Breast epithelium (tissue), 4 donors: ENCODE measurements at regions not wholly inside any gene's neighbourhood (a gene's known extent, or its start where the extent isn't known, plus 50 kb on each side); places are given as distances from the start of the nearest gene placed in this dataset.

Experiments used
- DNase-seq, 2 donors: peaks; one replicate each; pipeline ENCODE4 v3.0.0-alpha.2; 2019; ENCODE audit warnings: low spot score in 2 of 2
- H3K27ac ChIP-seq, 2 donors: fragments of 200-600 bp; sonication (generic) in 1 of 2; one replicate each; pipeline ENCODE4 v1.5.1; 2016 to 2019; ENCODE audit warnings: mild to moderate bottlenecking in 1 of 2
- H3K27me3 ChIP-seq, 2 donors: fragments of 200-600 bp; sonication (generic) in 1 of 2; one replicate each; pipeline versions ENCODE4 v1.5.1 to v1.6.0; 2017 to 2019; ENCODE audit warnings: control low read depth in 1 of 2, mild to moderate bottlenecking in 1 of 2
- H3K36me3 ChIP-seq: fragments of 200-600 bp; one replicate; pipeline ENCODE4 v1.5.1; 2019
- H3K4me1 ChIP-seq, 2 donors: fragments of 200-600 bp; sonication (generic); one replicate each; pipeline ENCODE4 v1.5.1; 2016 to 2019; ENCODE audit warnings: control low read depth in 1 of 2
- H3K4me3 ChIP-seq, 3 donors: fragments of 200-600 bp; sonication (generic); 1 replicate in 2 of 3; 2 replicates in 1 of 3; pipeline ENCODE4 v1.5.1; 2016 to 2019; ENCODE audit warnings: mild to moderate bottlenecking in 3 of 3, moderate library complexity in 2 of 3
- H3K9me3 ChIP-seq, 2 donors: fragments of 200-600 bp; sonication (generic) in 1 of 2; one replicate each; pipeline ENCODE4 v1.5.1; 2016 to 2019; ENCODE audit warnings: control low read depth in 1 of 2
- POLR2A ChIP-seq: fragments of 450-650 bp; IDR thresholded peaks from one replicate; pipeline ENCODE4 v1.6.1; 2016; ENCODE audit warnings: antibody characterized with exemption, mild to moderate bottlenecking, moderate library complexity
- POLR2AphosphoS5 ChIP-seq, 3 donors: sonication (generic); formaldehyde crosslinking; IDR thresholded peaks; one replicate each; pipeline ENCODE4 v1.6.1; 2017; ENCODE audit warnings: antibody characterized with exemption in 3 of 3
- intact Hi-C: fragments of 100-400 bp; cut with DNase I; formaldehyde crosslinking; loops from one replicate; pipeline ENCODE4 v1.15.1; 2023; ENCODE audit warnings: low total_unique reads
- TF ChIP-seq, protein P1 (sequence below), 3 donors: fragments of 450-650 bp; IDR thresholded peaks; one replicate each; pipeline ENCODE4 v1.5.1; 2016 to 2017; ENCODE audit warnings: antibody characterized with exemption in 3 of 3, mild to moderate bottlenecking in 3 of 3, moderate library complexity in 3 of 3

- H3K9me3 ChIP-seq: peaks cover 8 to 24% of the 10 kb centered on the region in 2 donors
- DNase-seq: no peak
- H3K4me3 ChIP-seq: no peak overlapping the region
- intact Hi-C loops: no loop called here
- H3K4me1 ChIP-seq: no peaks in the 10 kb centered on the region
- TF ChIP-seq POLR2AphosphoS5 (IDR thresholded peaks at IDR 0.05) (no peak), POLR2A (no peak)
- TF ChIP-seq, protein P1, sequence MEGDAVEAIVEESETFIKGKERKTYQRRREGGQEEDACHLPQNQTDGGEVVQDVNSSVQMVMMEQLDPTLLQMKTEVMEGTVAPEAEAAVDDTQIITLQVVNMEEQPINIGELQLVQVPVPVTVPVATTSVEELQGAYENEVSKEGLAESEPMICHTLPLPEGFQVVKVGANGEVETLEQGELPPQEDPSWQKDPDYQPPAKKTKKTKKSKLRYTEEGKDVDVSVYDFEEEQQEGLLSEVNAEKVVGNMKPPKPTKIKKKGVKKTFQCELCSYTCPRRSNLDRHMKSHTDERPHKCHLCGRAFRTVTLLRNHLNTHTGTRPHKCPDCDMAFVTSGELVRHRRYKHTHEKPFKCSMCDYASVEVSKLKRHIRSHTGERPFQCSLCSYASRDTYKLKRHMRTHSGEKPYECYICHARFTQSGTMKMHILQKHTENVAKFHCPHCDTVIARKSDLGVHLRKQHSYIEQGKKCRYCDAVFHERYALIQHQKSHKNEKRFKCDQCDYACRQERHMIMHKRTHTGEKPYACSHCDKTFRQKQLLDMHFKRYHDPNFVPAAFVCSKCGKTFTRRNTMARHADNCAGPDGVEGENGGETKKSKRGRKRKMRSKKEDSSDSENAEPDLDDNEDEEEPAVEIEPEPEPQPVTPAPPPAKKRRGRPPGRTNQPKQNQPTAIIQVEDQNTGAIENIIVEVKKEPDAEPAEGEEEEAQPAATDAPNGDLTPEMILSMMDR (IDR thresholded peaks at IDR 0.05): no peak
- H3K27ac ChIP-seq: no peak overlapping the region
- no peaks in the 10 kb centered on the region for H3K36me3 ChIP-seq
- H3K27me3 ChIP-seq: no peaks in the 10 kb centered on the region
Measured at GRCh38 chr5:8491254-8491653, 622.3 kb downstream of the MTRR start.

- Histone ChIP-seq H3K9me3 (peaks cover 8 to 27% of the 10 kb centered on the region in 2 donors), H3K27me3 (no peaks in the 10 kb centered on the region), H3K27ac (no peak overlapping the region), H3K36me3 (no peaks in the 10 kb centered on the region), H3K4me3 (no peak overlapping the region), H3K4me1 (no peaks in the 10 kb centered on the region)
- DNase-seq: no peak
- no peak for TF ChIP-seq POLR2A
- TF ChIP-seq, protein P1 (IDR thresholded peaks at IDR 0.05): no peak
- intact Hi-C loops: no loop called here
Measured at GRCh38 chr5:8493176-8493575, 624.2 kb downstream of the MTRR start.

DNA sequence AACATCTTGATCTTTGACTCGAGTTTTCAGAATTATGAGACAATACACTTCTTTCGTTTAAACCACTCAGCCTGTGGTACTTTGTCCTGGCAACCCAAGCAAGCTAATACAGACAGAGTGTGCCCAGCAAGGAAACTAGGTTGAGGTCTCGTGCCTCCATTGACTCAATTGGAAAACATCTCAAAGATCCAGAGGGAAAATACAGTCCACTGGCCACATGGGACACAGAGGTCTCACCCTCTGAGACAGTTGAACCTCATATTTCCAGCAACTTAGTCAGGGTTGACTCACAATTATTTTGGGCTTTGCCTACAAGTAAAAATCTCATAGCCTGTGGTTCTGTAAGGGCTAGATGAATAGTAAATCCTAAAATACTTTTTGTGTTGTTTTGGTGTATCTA, 631.5 kb downstream of the MTRR start:
- no peak for TF ChIP-seq POLR2AphosphoS5 (IDR thresholded peaks at IDR 0.05)
- TF ChIP-seq, protein P1 (IDR thresholded peaks at IDR 0.05): no peak
- no peak for TF ChIP-seq POLR2A
- intact Hi-C loops: no loop called here
- no peaks in the 10 kb centered on the region for H3K27me3 ChIP-seq
- no peaks in the 10 kb centered on the region for H3K4me1 ChIP-seq
- H3K4me3 ChIP-seq: no peak overlapping the region
- H3K36me3 ChIP-seq: no peaks in the 10 kb centered on the region
- no peak overlapping the region for H3K27ac ChIP-seq
- DNase-seq: no peak
- H3K9me3 ChIP-seq: peaks cover 0 to 7% of the 10 kb centered on the region in 2 donors

DNA sequence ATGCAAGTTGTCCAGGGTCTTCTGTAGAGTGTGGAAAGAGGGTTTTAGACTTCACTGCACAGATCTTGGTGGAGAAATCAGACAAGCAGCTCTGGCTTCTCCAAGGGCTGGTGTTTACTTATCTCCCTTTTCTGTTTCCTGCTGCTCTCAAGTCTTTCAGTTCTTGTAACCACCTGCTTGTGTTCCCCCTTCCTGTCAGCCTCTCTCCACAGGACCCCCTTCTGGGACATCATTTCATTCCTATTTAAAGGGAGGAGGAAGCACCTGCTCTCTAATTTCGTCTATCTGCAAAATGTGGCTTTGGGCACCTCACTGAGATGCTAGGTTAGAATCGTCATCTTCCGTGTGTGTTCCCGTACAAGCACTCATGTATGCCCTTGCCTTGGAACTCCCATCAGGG, 636.2 kb downstream of the MTRR start:
- no peak overlapping the region for H3K4me3 ChIP-seq
- DNase-seq: no peak
- H3K9me3 ChIP-seq: no peaks in the 10 kb centered on the region
- TF ChIP-seq POLR2AphosphoS5 (IDR thresholded peaks at IDR 0.05): no peak
- TF ChIP-seq, protein P1 (IDR thresholded peaks at IDR 0.05): no peak
- no peak for TF ChIP-seq POLR2A
- intact Hi-C loops: no loop called here
- no peaks in the 10 kb centered on the region for H3K27me3 ChIP-seq
- H3K36me3 ChIP-seq: no peaks in the 10 kb centered on the region
- no peak overlapping the region for H3K27ac ChIP-seq
- no peaks in the 10 kb centered on the region for H3K4me1 ChIP-seq

- intact Hi-C loops: no loop called here
- TF ChIP-seq POLR2A (no peak), POLR2AphosphoS5 (IDR thresholded peaks at IDR 0.05) (no peak)
- TF ChIP-seq, protein P1 (IDR thresholded peaks at IDR 0.05): no peak
Measured at GRCh38 chr5:8508231-8508630, 639.3 kb downstream of the MTRR start.

More at GRCh38 chr5:8508231-8508630, 639.3 kb downstream of the MTRR start:
- Histone ChIP-seq H3K4me1 (no peaks in the 10 kb centered on the region), H3K27me3 (no peaks in the 10 kb centered on the region), H3K36me3 (no peaks in the 10 kb centered on the region), H3K9me3 (no peaks in the 10 kb centered on the region), H3K4me3 (no peak overlapping the region), H3K27ac (no peak overlapping the region)
- no peak for DNase-seq
